ENCODE measurements at regions not wholly inside any gene's neighbourhood (a gene's known extent, or its start where the extent isn't known, plus 50 kb on each side); places are given as distances from the start of the nearest gene placed in this dataset.
"Not testable (repeated sequence)": the region's sequence is repeated elsewhere in the genome, so short reads cannot be mapped to it uniquely, and the experiment has no call there.

DNA sequence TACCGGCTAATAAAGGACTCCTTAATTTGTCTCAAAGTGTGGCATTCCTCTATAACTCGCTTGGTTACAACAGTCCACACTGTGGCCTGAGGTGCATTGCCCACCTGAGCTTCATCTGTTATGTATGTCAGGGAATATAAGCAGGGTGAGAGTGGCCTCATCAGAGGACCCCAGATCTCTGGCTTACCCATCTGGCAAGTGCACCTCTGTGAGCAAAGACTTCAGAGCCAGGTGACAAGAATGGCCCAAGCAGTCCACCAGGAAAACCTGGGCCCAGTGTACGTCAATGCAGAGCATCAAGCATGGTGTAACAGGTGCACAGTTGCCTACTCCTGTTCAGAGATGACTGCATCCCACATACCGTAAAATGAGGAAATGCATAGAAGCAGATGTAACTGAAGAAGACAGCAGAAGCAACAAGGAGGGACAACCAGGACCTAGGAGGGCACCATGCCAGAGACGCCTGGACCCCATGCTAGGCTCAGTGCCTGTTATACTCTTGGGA lies 1621.0 kb downstream of the SPATA31A7 start:
- TF ChIP-seq, protein P1, sequence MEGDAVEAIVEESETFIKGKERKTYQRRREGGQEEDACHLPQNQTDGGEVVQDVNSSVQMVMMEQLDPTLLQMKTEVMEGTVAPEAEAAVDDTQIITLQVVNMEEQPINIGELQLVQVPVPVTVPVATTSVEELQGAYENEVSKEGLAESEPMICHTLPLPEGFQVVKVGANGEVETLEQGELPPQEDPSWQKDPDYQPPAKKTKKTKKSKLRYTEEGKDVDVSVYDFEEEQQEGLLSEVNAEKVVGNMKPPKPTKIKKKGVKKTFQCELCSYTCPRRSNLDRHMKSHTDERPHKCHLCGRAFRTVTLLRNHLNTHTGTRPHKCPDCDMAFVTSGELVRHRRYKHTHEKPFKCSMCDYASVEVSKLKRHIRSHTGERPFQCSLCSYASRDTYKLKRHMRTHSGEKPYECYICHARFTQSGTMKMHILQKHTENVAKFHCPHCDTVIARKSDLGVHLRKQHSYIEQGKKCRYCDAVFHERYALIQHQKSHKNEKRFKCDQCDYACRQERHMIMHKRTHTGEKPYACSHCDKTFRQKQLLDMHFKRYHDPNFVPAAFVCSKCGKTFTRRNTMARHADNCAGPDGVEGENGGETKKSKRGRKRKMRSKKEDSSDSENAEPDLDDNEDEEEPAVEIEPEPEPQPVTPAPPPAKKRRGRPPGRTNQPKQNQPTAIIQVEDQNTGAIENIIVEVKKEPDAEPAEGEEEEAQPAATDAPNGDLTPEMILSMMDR (IDR thresholded peaks at IDR 0.05; ENCODE audit: poor library complexity), result not testable (repeated sequence)
- not testable (repeated sequence) for TF ChIP-seq EZH2 (IDR thresholded peaks at IDR 0.05; ENCODE audit: borderline replicate concordance)
